Stimulated activated CD4-positive, alpha-beta T cell treated with anti-CD3 and anti-CD28 coated beads, Interleukin-2, amount 100 ng/mL, for 4 hours (primary cell): ENCODE measurements at regions not wholly inside any gene's neighbourhood (a gene's known extent, or its start where the extent isn't known, plus 50 kb on each side); places are given as distances from the start of the nearest gene placed in this dataset.
"Not testable (repeated sequence)": the region's sequence is repeated elsewhere in the genome, so short reads cannot be mapped to it uniquely, and the experiment has no call there.

Experiments
- DNase-seq: peaks from one replicate; pipeline ENCODE4 v3.0.0-alpha.2; 2020; ENCODE audit warnings: low read depth

GRCh38 chr18:9017905-9018227, 84.6 kb upstream of the NDUFV2 start:
- no peak for DNase-seq

- no peak for DNase-seq
Measured at GRCh38 chr18:9019135-9019534, 83.4 kb upstream of the NDUFV2 start.

- DNase-seq, result no peak
Measured at GRCh38 chr18:9020221-9020620, 82.3 kb upstream of the NDUFV2 start.

- DNase-seq, result no peak
Measured at GRCh38 chr18:9021458-9021857, 81.0 kb upstream of the NDUFV2 start.

GRCh38 chr18:9022397-9023155, 79.9 kb upstream of the NDUFV2 start:
- no peak for DNase-seq

- DNase-seq, result not testable (repeated sequence)
Measured at GRCh38 chr18:9024031-9024646, 78.4 kb upstream of the NDUFV2 start.

- no peak for DNase-seq
Measured at GRCh38 chr18:9025091-9025838, 77.2 kb upstream of the NDUFV2 start.

- DNase-seq, result no peak
Measured at GRCh38 chr18:9029131-9029530, 73.4 kb upstream of the NDUFV2 start.

GRCh38 chr18:9032519-9032918, 70.0 kb upstream of the NDUFV2 start:
- DNase-seq, result no peak

- DNase-seq, result no peak
Measured at GRCh38 chr18:9038277-9038871, 64.1 kb upstream of the NDUFV2 start.

GRCh38 chr18:9039441-9040071, 62.9 kb upstream of the NDUFV2 start:
- no peak for DNase-seq

GRCh38 chr18:9042766-9043481, 59.6 kb upstream of the NDUFV2 start:
- no peak for DNase-seq

- no peak for DNase-seq
Measured at GRCh38 chr18:9043581-9043980, 58.9 kb upstream of the NDUFV2 start.

- DNase-seq, result no peak
Measured at GRCh38 chr18:9047715-9048114, 54.8 kb upstream of the NDUFV2 start.

- no peak for DNase-seq
Measured at GRCh38 chr18:9048236-9048635, 54.3 kb upstream of the NDUFV2 start.

GRCh38 chr18:9048808-9049494, 53.5 kb upstream of the NDUFV2 start:
- no peak for DNase-seq

GRCh38 chr18:9049495-9049809, 53.0 kb upstream of the NDUFV2 start:
- no peak for DNase-seq

GRCh38 chr18:9050628-9051284, 51.7 kb upstream of the NDUFV2 start:
- DNase-seq, result not testable (repeated sequence)
